Right lung (tissue), 2 donors: ENCODE measurements at regions not wholly inside any gene's neighbourhood (a gene's known extent, or its start where the extent isn't known, plus 50 kb on each side); places are given as distances from the start of the nearest gene placed in this dataset.

ENCODE experiments used
- DNase-seq, 2 donors: peaks; one replicate each; pipeline ENCODE4 v3.0.0-alpha.2; 2013

GRCh38 chr22:46078241-46079092 lies 71.9 kb upstream of the PPARA start:
- no peak for DNase-seq

GRCh38 chr22:46079093-46079860 lies 71.0 kb upstream of the PPARA start:
- DNase-seq, result no peak

- DNase-seq, result no peak
Observed at GRCh38 chr22:46079861-46080821, 70.2 kb upstream of the PPARA start.

GRCh38 chr22:46081036-46081830 lies 69.1 kb upstream of the PPARA start:
- no peak for DNase-seq

- DNase-seq, result no peak
Observed at GRCh38 chr22:46081831-46082210, 68.5 kb upstream of the PPARA start.

- no peak for DNase-seq
Observed at GRCh38 chr22:46082633-46083032, 67.7 kb upstream of the PPARA start.

- DNase-seq, result no peak
Observed at GRCh38 chr22:46083383-46084350, 66.7 kb upstream of the PPARA start.

GRCh38 chr22:46084376-46084775 lies 66.0 kb upstream of the PPARA start:
- no peak for DNase-seq

GRCh38 chr22:46084943-46085827 lies 65.1 kb upstream of the PPARA start:
- no peak for DNase-seq

- DNase-seq, result no peak
Observed at GRCh38 chr22:46085828-46086576, 64.3 kb upstream of the PPARA start.

GRCh38 chr22:46086577-46087335 lies 63.6 kb upstream of the PPARA start:
- no peak for DNase-seq

GRCh38 chr22:46087336-46087690 lies 63.0 kb upstream of the PPARA start:
- DNase-seq, result no peak

GRCh38 chr22:46087816-46088277 lies 62.5 kb upstream of the PPARA start:
- DNase-seq, result peak; percentile 88 to 89

- DNase-seq, result no peak
Observed at GRCh38 chr22:46088541-46089311, 61.6 kb upstream of the PPARA start.

GRCh38 chr22:46089426-46090035 lies 60.8 kb upstream of the PPARA start:
- DNase-seq, result no peak

- no peak for DNase-seq
Observed at GRCh38 chr22:46090036-46090591, 60.2 kb upstream of the PPARA start.
